LHCN-M2 (cell line): ENCODE measurements at regions not wholly inside any gene's neighbourhood (a gene's known extent, or its start where the extent isn't known, plus 50 kb on each side); places are given as distances from the start of the nearest gene placed in this dataset.

Experiments used
- DNase-seq: peaks from one replicate; pipeline ENCODE4 v3.0.0-alpha.2; 2012; ENCODE audit warnings: low read depth

DNA sequence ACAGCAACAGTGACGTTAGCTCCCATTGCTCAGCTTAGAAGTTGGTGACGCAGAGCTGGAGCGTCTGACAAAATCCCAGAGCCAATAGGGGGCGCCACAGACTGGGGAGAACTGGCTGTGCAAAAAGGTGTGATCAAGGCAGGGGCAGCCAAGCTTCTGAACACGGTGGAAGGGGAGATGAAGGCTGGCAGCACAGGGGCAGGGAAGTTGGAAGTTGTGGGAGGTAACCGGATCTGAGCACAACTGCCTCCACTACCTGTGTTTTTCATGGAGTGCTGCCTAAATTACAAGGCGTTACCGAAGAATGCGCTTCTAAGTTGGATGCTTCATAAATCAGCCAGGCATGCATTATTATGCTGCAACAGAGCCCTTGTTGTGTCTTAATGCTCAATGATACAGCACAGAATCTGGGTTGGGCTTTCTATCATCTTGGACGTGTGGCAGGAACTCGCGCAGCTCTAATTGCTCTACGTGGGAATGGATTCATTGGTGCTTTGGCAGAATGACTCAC, 370.0 kb downstream of the SLC4A3 start:
- DNase-seq: peak; percentile 38

DNA sequence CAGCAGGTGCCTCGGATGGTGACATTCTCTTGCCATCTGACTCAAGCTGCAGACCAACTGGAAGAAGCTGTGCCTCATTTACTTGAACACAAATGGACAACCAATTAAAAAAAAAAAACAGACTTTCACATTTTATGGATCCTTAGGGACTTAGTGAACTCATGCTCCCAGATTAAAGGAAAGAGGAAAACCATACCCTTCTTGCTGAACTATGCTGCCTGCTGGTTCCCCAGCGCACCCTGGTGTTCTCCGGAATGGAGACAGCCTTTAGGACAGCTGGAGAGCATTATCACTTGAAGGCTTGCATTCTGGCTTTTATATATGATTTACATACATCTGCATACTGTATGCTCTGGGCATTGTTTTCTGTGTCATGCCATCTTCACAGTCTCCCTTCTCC, 370.7 kb downstream of the SLC4A3 start:
- peak; percentile 37 for DNase-seq

DNA sequence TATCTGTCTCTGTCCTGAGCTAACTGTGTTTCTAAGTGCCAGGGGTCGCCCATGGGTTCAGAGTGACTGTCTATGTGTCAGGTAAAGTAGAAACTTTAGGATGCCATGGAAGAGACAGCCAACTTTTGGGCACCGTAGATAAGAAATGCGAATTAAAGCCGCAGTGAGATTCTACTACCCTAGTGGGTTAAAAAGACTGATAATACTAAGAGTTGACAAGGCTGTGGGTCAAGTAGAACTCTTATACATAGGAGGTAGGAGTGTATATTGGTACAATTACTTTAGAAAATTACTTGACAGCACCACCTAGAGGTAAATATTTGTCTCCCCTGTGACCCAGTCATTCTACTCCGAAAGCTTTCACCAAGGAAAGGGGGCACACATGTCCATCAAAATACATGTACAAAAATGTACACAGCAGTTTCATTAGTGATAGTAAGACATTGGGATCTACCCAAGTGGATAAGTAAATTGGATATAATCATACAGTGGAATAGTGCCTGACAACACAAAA, 371.3 kb downstream of the SLC4A3 start:
- DNase-seq: no peak

DNA sequence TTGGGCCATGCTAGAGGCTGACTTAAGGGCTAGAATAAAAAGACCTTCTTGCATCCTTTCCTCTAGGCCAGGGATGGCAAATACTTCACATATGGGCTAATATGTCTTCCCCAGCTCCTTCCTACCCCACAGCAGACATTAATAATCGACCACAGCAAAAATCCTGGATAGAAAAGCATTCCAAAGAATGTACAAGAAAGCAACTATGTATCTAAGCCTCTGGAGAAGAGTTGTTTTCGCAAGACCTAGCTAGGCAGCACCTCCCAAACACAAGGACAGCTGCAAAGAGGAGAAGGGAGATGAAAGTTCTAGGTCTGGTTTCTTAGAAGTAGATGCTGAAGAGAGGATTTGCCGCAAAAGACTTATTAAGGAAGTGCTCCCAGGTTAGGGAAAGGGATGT, 372.6 kb downstream of the SLC4A3 start:
- DNase-seq: peak; percentile 17

DNA sequence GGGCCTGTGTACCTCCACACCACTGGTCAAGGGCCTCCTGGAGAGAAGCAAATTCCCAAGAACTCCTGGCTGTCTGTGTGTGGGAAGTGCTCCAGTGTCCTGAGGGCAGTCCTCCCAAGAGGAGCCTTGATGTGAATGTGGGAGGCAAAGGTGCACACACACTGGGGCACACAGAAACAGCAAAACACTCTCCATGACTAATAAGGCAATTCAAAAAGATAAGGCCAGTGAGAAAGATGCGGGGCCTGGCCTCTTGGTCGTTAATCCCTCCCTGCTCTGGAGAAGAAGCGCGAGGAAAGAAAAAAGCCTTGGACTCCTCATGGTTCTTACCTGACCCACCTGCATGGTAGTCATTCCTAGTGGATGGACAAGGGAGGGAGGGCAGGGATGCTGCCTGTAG, 373.2 kb downstream of the SLC4A3 start:
- no peak for DNase-seq

DNA sequence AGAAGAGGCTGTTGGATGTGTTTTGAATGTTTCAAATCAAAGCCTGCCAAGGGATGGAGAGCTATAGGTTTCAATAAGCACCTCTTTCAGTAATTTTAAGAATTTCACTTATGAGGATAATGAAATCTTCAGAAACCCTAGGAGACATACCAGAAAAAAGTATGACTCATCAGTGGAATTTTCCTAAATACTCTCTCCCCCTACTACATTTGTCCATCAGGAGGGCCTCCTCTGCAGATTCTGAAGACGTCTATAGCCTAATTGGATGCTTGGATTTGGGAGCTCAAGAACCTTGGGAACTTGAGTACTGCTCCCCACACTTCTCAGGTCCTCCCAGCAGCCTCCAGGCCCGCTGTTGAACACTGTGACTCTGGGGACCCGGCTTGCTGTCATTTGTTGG, 374.3 kb downstream of the SLC4A3 start:
- peak; percentile 26 for DNase-seq

DNA sequence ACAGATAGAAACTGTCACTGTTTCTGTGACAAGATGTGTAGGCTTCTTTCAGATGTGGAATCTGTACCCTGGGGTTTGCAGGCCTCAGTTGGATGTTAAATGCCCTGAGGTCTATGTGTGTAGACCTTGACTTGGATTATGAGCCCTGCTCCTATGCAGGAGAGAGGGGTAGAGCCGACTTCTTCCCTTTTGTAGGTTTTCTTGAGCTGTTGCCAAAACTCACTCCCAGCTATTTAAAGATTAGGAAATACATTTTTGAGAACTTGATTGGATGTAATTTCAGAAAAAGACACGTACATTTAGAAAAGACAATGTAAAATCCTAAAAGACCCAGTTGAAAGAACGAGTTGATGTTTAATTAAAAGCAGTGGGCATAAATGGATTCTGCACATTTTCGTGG, 374.8 kb downstream of the SLC4A3 start:
- DNase-seq: no peak

DNA sequence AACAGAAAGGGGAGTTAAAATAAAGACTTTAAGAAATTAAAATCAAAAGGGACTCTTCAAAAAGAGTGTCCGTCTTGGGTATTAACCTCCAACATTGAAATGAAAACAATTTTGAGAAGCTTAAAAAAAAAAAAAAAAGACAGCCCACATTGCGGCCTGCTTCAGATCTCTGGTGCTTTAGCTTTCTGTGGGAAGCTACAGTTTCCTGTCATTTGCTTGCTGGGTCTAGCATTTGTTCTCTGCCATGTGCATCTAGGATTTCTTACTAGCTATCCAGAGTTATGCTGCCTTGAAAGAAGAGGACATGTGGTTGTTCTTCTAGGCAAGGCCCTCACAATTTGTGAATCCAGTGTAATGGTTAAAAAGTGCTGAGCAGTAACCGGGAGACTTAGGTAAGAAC, 375.3 kb downstream of the SLC4A3 start:
- DNase-seq: no peak

DNA sequence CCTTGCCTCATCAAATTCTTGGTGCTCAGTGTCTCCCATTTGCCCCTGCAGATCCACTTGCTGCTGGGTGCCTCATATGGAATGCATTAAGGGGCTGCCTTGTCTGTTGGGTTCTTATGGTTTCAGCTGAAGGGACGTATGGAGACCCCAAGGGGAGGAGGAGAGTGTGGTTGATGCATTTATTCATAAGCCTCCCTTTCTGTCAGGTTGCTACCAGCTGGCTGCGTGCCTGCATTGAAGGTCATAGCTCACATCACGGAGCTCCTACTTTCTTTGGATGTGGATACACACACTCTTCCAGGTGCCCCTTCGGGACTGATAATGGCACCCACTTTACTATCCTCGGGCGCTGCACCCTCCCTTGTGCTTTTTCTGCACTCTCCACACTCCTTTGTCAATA, 377.9 kb downstream of the SLC4A3 start:
- no peak for DNase-seq

DNA sequence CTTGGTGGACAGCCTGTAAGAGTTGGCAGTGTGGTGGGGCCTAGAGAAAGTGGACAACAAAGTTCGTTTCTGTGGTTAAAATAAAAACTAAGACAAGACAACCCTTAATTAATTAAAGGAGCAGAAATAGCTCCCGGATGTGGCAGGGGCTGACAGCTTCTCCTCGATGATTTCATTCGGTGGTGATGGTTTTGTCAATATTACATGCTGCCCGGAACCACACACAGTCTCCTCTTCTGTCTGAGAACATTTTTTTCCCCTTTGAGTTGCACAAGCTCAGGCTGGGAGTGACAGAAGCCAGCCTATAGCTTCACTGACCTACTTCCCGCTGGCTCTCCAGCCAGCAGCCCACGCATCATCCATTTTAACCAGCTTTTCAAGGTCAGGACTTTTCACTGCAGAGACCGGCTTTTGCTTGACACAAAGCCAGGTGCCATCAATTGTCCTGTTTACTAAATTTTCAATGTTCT, 378.8 kb downstream of the SLC4A3 start:
- no peak for DNase-seq

DNA sequence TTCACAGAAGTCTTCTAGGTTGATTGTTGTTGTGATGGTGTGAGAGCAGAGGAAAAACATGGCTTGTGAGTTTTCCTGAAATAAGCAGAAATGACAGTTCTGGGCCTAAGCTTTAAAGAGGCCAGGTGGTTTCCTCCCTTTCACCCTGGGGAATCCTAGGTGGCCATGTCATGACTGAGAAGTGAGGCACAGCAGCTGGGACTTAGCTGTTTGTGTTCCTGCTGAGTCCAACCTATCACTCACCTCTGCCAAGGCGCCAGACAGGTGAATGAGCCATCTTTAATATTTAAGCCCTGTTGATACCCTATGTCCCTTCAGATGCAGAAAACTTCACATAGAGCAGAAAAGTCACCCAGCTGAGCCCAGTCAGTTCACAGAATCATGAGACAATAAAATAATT, 384.4 kb downstream of the SLC4A3 start:
- no peak for DNase-seq

DNA sequence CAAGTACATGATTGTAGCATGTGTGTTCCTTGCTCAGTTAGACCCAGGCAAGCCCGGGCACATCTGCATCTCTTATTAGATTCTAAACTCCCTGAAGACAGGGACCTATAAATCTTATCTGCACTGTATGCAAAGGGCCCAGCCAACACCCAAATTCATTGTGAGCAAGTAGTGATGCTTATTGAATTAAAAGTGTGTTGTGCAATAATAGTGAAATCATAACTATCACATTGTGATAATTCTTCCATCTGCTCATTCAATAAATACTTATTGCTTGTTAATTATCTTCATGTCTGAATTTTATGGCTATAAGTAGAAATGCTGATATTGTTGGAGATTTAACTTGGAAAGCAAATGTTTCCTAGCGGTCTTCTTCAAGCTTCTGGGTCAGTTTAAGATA, 387.5 kb downstream of the SLC4A3 start:
- DNase-seq: no peak

DNA sequence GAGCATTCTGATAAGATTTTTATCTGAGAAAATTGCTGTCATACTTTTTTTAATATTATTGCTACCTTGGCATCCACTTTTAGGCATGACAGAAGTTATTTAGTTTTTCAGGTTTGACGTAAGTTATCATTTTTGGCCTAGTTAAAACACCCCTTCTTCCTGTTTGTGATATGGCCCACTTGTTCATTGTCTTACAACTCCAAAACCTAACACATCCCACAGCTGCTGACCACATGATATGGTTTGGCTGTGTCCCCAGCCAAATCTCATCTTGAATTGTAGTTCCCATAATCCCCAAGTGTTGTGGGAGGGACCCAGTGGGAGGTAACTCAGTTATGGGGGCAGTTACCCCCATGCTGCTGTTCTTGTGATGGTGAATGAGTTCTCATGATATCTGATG, 388.1 kb downstream of the SLC4A3 start:
- no peak for DNase-seq

DNA sequence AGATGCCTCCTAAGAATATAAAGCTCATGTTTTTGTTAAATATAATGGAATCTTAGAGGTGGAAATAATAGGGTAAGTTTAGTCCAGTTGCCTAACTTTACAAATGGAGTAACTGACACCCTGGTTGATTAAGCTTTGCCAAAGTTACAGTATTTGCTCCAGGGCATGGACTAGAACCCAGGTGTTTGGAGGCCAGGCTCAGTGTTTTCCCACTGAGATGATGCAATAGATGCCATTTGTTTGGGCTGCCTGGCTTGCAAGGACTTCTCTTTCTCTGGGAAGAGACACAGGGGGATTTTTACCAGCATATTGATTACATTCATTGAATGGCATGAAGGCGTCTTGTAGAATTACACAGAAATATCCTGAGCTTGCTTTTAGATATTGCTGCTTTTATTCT, 397.8 kb downstream of the SLC4A3 start:
- no peak for DNase-seq

DNA sequence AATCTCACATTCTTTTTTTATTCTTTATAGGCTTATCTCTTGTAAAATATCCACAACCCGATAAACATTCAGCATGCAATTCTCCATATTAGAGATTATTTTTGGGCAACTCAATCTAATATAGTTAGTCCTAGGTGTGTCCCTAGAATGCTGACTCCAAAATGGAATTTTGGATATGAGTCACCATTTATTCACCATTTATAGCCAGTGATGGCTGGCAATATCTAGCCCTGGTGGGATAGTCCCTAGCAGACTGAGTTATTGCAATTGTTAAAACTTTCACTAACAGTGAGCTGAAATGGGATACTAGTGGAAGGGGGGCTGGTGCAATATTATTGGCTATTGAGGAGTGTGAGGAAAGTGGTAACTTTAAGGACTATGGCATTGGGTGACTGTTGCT, 401.6 kb downstream of the SLC4A3 start:
- no peak for DNase-seq

DNA sequence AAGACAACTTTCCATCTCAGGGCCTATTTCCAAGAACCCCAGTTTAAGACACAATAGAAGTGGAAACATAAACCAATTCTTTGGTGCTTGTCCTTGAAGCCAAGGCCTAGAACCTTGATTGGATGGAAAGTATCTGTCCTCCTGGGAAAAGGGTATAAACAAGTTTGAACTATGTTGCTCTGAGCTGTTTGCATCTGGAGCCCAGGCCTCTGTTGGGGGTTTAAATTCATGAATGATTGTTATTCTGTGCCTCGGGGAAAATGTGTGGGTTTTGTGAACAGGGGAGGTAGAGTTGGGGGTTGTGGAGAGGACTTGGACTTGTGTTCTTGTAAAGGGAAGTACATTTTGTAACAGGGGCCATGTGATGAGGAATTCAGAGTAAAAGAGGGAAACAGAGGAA, 406.1 kb downstream of the SLC4A3 start:
- no peak for DNase-seq

DNA sequence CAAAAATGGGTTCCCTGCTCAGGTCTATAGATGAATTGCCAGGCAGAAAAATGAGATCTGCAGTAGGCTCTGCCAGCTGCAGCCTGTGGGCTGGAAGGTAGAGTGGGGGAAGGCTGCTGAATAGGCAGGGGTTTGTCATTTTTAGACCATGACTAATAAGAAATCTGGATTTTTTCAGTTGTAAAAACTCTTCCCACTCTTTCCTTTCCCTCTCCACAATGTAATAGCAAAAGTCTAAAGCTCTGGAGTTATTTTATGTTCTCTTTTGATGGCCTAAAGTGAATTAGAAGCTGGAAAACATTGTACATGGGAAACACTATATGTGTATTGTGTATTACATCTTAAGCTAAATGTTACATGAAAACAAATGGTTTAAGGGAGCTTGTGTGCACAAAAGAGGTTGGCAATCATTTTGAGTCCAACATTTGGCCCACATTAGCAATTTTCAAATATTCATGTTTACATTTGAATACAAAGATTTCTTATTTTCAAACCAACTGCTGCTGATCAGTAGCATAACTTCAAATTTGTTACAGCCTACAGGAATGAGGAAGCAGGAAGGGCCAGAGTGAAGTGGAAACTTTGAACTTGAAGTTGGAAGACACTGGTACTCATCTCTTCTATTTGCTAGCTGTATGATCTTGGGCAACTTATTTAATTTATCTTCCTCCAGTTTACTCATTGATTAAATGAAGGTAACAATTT, 407.1 kb downstream of the SLC4A3 start:
- DNase-seq: peak; percentile 72

DNA sequence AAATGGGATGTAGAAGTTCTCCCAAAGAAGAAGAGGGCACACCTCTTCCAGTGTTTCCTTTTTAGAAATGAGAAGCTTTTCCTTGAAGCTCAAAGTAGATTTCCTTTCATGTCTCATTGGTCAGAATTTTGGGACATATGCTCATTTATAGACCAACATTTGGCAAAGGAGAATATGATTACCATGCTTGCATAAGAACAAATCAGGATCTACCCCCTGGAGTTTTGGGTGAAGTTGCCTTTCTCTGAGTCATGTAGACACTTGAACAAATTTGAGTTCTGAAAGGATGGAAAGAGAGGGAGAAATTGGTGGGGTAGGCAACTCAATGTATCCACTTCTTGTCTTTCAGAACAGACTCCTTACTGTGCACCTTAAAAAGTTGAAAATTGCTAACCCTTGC, 409.0 kb downstream of the SLC4A3 start:
- DNase-seq: no peak

DNA sequence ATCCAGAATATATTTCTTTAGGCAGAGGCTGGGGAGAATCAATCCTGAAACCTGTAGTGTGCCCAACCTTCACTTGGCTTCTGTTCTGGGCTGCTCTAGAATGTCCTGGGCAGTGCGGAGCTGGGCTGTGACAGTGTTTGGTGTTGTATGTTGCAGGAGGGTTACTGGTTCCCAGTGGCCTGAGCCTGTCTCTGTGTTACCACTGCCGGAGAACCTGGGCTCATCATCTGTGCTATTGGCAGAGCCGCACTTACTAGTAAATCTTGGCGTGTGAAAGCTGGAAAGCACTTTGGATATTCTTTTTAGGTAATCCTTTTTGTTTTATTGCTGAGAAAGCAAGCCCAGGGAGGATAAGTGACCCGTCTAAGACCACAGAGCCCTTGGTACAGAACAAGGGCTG, 412.9 kb downstream of the SLC4A3 start:
- DNase-seq: no peak

DNA sequence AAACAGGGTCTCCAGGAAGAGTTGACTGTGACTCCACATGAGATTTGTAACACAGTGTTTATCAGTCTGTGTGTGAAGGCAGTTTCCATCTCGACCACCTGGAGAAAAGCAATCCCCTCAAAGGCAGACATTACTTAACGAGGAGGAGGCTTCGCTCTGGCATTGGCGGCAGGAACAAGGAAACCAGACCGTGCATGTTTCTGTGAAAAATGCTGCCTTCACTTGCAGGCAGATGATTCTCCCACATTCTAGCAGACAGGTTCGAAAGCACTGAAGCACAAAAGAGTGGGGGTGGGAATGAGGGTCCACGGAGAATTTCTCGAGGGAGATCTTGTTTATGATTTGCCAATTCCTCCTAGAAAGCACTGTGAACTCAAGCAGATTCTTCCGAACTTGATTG, 414.0 kb downstream of the SLC4A3 start:
- DNase-seq: no peak

DNA sequence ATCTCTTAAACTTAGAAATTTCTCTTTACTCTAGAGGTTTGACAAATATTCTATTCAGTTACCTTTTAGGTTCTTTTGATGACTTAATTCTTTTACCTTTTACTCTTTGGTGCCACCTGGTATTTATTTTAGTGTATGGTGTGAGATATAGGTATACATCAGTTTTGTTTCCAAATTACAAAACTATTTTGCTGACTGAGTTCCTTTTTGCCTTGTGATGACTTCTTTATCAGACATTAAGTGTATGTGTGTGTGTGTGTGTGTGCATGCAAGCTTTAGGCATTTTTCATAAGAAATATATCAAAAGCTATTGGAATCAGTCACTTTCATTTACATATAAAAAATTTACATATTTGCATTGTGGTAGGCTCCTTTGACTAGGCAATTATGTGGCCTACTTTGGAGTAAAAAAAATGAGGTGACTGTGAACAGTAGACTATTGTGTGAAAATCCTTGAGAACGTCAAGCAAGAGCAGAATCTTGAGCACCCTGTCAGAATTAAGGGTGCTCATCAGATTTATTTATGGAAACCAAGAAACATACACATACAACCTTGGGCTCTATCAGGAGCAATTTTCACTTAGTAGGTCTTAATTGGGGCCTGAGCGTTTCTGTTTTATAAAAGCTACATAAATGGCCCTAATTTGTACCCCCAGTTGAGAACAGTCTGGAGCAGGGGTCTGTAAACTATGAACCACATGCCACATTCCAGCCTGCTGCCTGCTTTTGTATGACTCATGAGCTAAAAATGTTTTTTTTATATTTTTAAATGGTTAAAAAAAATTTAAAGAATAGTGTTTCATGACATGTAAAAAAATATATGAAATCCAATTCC, 415.9 kb downstream of the SLC4A3 start:
- DNase-seq: peak; percentile 57

DNA sequence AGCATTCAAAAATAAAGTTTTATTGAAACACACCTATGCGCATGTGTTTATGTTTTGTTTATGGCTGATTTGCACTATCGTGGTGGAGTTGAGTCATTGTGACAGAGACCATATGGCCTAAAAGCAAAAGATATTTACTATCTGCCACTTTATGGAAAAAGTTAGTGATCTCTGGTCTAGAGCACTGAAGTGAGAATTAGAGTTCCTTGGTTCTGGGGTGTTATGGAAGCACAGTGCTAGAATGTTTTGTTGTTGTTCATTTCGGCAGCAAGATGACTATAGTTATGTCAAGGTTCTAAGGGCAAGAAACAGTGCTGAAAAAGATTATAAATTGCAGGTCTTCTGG, 416.5 kb downstream of the SLC4A3 start:
- no peak for DNase-seq

DNA sequence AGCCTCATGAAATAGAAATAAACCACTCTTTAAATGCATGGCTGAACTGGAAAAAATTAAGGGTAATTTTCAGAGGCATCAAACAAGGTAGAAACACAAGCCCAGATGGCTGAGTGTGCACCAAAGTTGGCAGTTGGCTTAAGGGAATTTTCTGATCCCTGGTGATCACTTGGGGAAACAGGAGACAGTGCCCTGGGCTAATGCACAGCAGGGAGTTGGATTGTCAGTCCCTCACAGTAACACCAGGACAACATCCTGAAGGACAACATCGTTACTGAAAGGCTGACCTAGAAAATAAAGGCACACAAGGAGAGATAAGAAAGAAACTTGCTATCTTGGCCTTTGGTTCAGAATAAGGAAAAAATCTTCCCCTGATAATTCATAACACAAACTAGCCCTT, 417.0 kb downstream of the SLC4A3 start:
- DNase-seq: no peak
